Mesenchymal stem cell (in vitro differentiated cells and primary cell): ENCODE measurements at regions not wholly inside any gene's neighbourhood (a gene's known extent, or its start where the extent isn't known, plus 50 kb on each side); places are given as distances from the start of the nearest gene placed in this dataset.
"Not testable (repeated sequence)": the region's sequence is repeated elsewhere in the genome, so short reads cannot be mapped to it uniquely, and the experiment has no call there.

Experiments
- DNase-seq: peaks from one replicate; pipeline ENCODE4 v3.0.0-alpha.2; 2013
- H2AFZ ChIP-seq: one replicate; pipeline ENCODE4 v1.6.1; 2013; ENCODE audit warnings: low read depth, mild to moderate bottlenecking, control low read depth, inconsistent platforms, low read length, moderate library complexity
- H2AK5ac ChIP-seq: 2 replicates; pipeline ENCODE4 v1.6.1; 2013; ENCODE audit warnings: low read length, moderate library complexity, mild to moderate bottlenecking, inconsistent platforms; ENCODE audit not compliant: severe bottlenecking
- H2BK120ac ChIP-seq: one replicate; pipeline ENCODE4 v1.6.1; 2013; ENCODE audit warnings: low read depth, mild to moderate bottlenecking, inconsistent platforms, low read length, moderate library complexity
- H2BK12ac ChIP-seq, 2 experiments: one replicate each; pipeline ENCODE4 v1.6.1; 2013; ENCODE audit warnings: inconsistent platforms in 2 of 2, low read length in 2 of 2, mild to moderate bottlenecking in 2 of 2, moderate library complexity in 2 of 2, control low read depth in 1 of 2
- H2BK15ac ChIP-seq: one replicate; pipeline ENCODE4 v1.6.1; 2013; ENCODE audit warnings: mild to moderate bottlenecking, low read depth, inconsistent platforms; ENCODE audit not compliant: poor library complexity, severe bottlenecking
- H2BK5ac ChIP-seq: 2 replicates; pipeline ENCODE4 v1.6.1; 2013; ENCODE audit warnings: low read depth, mild to moderate bottlenecking, low read length, control low read depth, inconsistent platforms; ENCODE audit not compliant: poor library complexity, severe bottlenecking
- H3K14ac ChIP-seq, 2 experiments: one replicate each; pipeline ENCODE4 v1.6.1; 2013; ENCODE audit warnings: inconsistent platforms in 2 of 2, low read length in 2 of 2, control low read depth in 1 of 2, mild to moderate bottlenecking in 1 of 2, moderate library complexity in 1 of 2
- H3K18ac ChIP-seq, 2 experiments: one replicate each; pipeline ENCODE4 v1.6.1; 2013; ENCODE audit warnings: inconsistent platforms in 2 of 2, low read length in 2 of 2, control low read depth in 1 of 2, low read depth in 1 of 2, mild to moderate bottlenecking in 1 of 2
- H3K23ac ChIP-seq, 2 experiments: one replicate each; pipeline ENCODE4 v1.6.1; 2013; ENCODE audit warnings: inconsistent platforms in 2 of 2, low read length in 2 of 2, mild to moderate bottlenecking in 2 of 2, moderate library complexity in 2 of 2, control low read depth in 1 of 2
- H3K27ac ChIP-seq: 2 replicates; pipeline ENCODE4 v1.5.1; 2013; ENCODE audit warnings: mild to moderate bottlenecking, moderate library complexity, low read length, control low read depth, inconsistent platforms; ENCODE audit not compliant: poor library complexity, severe bottlenecking
- H3K27me3 ChIP-seq, 2 experiments: 2 replicates each; pipeline versions ENCODE4 v1.6.1 to v1.7.0; 2013; ENCODE audit warnings: low read length in 2 of 2, mild to moderate bottlenecking in 2 of 2, moderate library complexity in 2 of 2, control low read depth in 1 of 2, inconsistent platforms in 1 of 2; ENCODE audit not compliant: control insufficient read depth in 1 of 2, insufficient read depth in 1 of 2
- H3K36me3 ChIP-seq, 2 experiments: 2 replicates each; pipeline versions ENCODE4 v1.6.1 to v1.7.0; 2013; ENCODE audit warnings: low read length in 2 of 2, control low read depth in 1 of 2, inconsistent platforms in 1 of 2, low read depth in 1 of 2, mild to moderate bottlenecking in 1 of 2; ENCODE audit not compliant: insufficient read depth in 2 of 2, control insufficient read depth in 1 of 2
- H3K4ac ChIP-seq, 2 experiments: one replicate each; pipeline ENCODE4 v1.6.1; 2013; ENCODE audit warnings: inconsistent platforms in 2 of 2, low read length in 2 of 2, mild to moderate bottlenecking in 2 of 2, moderate library complexity in 2 of 2, control low read depth in 1 of 2, low read depth in 1 of 2
- H3K4me1 ChIP-seq: 2 replicates; pipeline ENCODE4 v1.6.1; 2013; ENCODE audit warnings: low read depth, low read length, control low read depth; ENCODE audit not compliant: control insufficient read depth, insufficient read depth
- H3K4me2 ChIP-seq: 2 replicates; pipeline ENCODE4 v1.6.1; 2013; ENCODE audit warnings: low read length, mild to moderate bottlenecking, inconsistent platforms; ENCODE audit not compliant: poor library complexity, severe bottlenecking
- H3K4me3 ChIP-seq, 2 experiments: 2 replicates each; pipeline versions ENCODE4 v1.5.1 to v1.7.0; 2013; ENCODE audit warnings: low read length in 2 of 2, mild to moderate bottlenecking in 2 of 2, control low read depth in 1 of 2, low read depth in 1 of 2; ENCODE audit not compliant: insufficient read depth in 1 of 2
- H3K79me1 ChIP-seq: replicated peaks from 2 replicates; pipeline ENCODE4 v1.6.1; 2013; ENCODE audit warnings: mild to moderate bottlenecking, control low read depth, low read length, inconsistent platforms; ENCODE audit not compliant: poor library complexity, severe bottlenecking
- H3K9ac ChIP-seq: 2 replicates; pipeline ENCODE4 v1.7.0; 2013; ENCODE audit warnings: mild to moderate bottlenecking, low read length, moderate library complexity
- H3K9me3 ChIP-seq: 2 replicates; pipeline ENCODE4 v1.7.0; 2013; ENCODE audit warnings: mild to moderate bottlenecking, low read length; ENCODE audit not compliant: control insufficient read depth
- H4K8ac ChIP-seq: one replicate; pipeline ENCODE4 v1.6.1; 2013; ENCODE audit warnings: inconsistent platforms, mild to moderate bottlenecking, low read length, moderate library complexity
- H4K91ac ChIP-seq: one replicate; pipeline ENCODE4 v1.6.1; 2013; ENCODE audit warnings: mild to moderate bottlenecking, low read length, inconsistent platforms
- WGBS: methylation state at CpG from one replicate; pipeline ENCODE4 v1.1.7; 2013; ENCODE audit warnings: mixed read lengths; 5-methylcytosine and 5-hydroxymethylcytosine counted together

DNA sequence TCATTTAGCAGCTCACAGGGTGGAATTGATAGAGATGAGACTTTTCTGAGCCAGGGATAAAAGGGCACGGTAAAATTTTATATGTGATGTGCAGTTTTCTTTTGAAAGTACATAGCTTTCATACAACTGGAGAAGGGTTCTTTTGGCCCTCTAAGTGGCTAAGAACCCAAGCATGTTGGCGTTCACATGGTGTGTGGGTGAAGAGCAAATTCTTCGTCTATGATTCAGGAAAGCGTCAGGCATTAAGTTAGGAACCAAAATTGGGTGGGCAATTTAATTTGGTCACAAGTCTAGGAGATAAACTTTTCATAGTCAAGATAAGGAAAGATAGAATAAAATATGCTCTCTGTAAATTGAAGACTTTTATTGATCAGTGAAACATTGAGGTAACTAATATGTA is 153.9 kb downstream of the UTRN start:
- no peaks in the 10 kb centered on the region for H3K27me3 ChIP-seq
- H3K27ac ChIP-seq = no peak overlapping the region
- H3K36me3 ChIP-seq = peaks cover 27 to 70% of the 10 kb centered on the region in 2 experiments
- no peak overlapping the region for H2BK5ac ChIP-seq
- no peak overlapping the region for H2BK120ac ChIP-seq
- H3K18ac ChIP-seq = no peak overlapping the region
- no peak overlapping the region for H2AK5ac ChIP-seq
- DNase-seq = no peak
- no peak overlapping the region for H3K4me3 ChIP-seq
- H2BK15ac ChIP-seq = no peak overlapping the region
- H3K9ac ChIP-seq = no peak overlapping the region
- H3K4me1 ChIP-seq = peaks cover 5% of the 10 kb centered on the region
- H3K14ac ChIP-seq = no peak overlapping the region
- H2AFZ ChIP-seq = no peak overlapping the region
- H3K4me2 ChIP-seq = no peak overlapping the region
- no peak overlapping the region for H4K8ac ChIP-seq
- H3K23ac ChIP-seq = no peak overlapping the region
- 95% methylated on average over 4 of the region's 4 CpGs for WGBS
- H3K9me3 ChIP-seq = peaks cover 9% of the 10 kb centered on the region
- peaks cover 12% of the 10 kb centered on the region for H3K79me1 ChIP-seq
- H4K91ac ChIP-seq = no peak overlapping the region
- H3K4ac ChIP-seq = no peak overlapping the region
- H2BK12ac ChIP-seq = no peak overlapping the region

DNA sequence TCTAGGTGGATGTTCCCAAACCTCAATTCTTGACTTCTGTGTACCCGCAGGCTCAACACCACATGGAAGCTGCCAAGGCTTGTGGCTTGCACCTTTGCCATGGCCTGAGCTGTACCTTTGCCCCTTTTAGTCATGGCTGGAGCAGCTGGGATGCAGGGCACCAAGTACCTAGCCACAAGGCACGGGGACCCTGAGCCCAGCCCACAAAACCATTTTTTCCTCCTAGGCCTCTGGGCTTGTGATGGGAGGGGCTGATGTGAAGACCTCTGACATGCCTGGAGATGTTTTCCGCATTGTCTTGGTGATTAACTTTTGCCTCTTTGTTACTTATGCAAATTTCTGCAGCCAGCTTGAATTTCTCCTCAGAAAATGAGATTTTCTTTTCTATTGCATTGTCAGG is 156.7 kb downstream of the UTRN start:
- not testable (repeated sequence) for DNase-seq, H3K79me1 ChIP-seq, H3K9ac ChIP-seq, H3K14ac ChIP-seq, H3K4me1 ChIP-seq, H2BK120ac ChIP-seq, H4K91ac ChIP-seq, H2BK15ac ChIP-seq, H4K8ac ChIP-seq, H3K9me3 ChIP-seq, H2AK5ac ChIP-seq, H2BK5ac ChIP-seq, H3K4ac ChIP-seq, H3K4me2 ChIP-seq, H3K27me3 ChIP-seq, H3K4me3 ChIP-seq, H3K27ac ChIP-seq, H3K23ac ChIP-seq, H2BK12ac ChIP-seq, H3K18ac ChIP-seq, H2AFZ ChIP-seq
- 98% methylated on average over 2 of the region's 3 CpGs for WGBS
- peaks cover 29 to 88% of the 10 kb centered on the region in 2 experiments for H3K36me3 ChIP-seq

DNA sequence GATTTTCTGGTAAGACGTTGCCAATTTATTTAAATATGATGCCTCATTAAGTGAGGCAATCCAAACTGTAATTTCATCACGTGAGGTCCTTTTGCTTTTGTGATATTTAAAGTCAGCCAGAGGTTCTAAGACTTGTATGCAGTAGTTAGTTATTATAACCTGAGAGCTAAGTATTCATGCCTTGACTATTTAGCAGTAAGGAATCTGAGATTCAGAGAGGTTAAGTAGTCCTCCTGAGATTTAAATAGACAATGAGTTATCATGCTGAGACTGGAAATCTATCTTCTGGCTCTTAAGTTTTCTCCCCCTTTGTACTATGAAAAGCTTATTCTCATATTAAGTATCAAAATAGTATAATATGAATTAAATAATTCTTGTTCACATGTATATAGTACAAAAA is 158.0 kb downstream of the UTRN start:
- no peak overlapping the region for H3K27ac ChIP-seq
- no peak overlapping the region for H3K14ac ChIP-seq
- no peak overlapping the region for H4K8ac ChIP-seq
- no peaks in the 10 kb centered on the region for H3K27me3 ChIP-seq
- no peak for DNase-seq
- H3K4me3 ChIP-seq = no peak overlapping the region
- H3K9ac ChIP-seq = no peak overlapping the region
- H3K18ac ChIP-seq = no peak overlapping the region
- WGBS = 97% methylated on average over 2 of the region's 2 CpGs
- H3K79me1 ChIP-seq = peaks cover 8% of the 10 kb centered on the region
- no peak overlapping the region for H3K23ac ChIP-seq
- H3K4me2 ChIP-seq = no peak overlapping the region
- H3K4me1 ChIP-seq = no peaks in the 10 kb centered on the region
- peaks cover 9% of the 10 kb centered on the region for H3K9me3 ChIP-seq
- no peak overlapping the region for H2BK120ac ChIP-seq
- no peak overlapping the region for H2BK15ac ChIP-seq
- no peak overlapping the region for H3K4ac ChIP-seq
- no peak overlapping the region for H2AK5ac ChIP-seq
- peaks cover 23 to 82% of the 10 kb centered on the region in 2 experiments for H3K36me3 ChIP-seq
- no peak overlapping the region for H4K91ac ChIP-seq
- no peak overlapping the region for H2AFZ ChIP-seq
- no peak overlapping the region for H2BK12ac ChIP-seq
- H2BK5ac ChIP-seq = no peak overlapping the region

DNA sequence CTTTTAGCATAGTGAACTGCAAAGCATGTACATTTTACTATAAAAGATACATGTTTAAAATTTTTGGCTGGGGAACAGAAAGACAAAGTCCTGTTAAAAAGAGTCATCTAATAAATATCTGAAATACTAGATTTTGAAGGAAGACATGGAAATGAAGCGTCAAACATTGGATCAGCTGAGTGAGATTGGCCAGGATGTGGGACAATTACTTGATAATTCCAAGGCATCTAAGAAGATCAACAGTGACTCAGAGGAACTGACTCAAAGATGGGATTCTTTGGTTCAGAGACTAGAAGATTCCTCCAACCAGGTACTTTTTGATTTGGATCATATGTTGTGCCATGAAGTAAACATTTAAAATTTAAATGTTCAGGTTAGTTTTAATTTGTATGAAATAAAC is 162.3 kb downstream of the UTRN start:
- no peak overlapping the region for H3K18ac ChIP-seq
- 80% methylated on average over 1 of the region's 1 CpG for WGBS
- no peak overlapping the region for H2BK120ac ChIP-seq
- no peak overlapping the region for H3K4me2 ChIP-seq
- H3K14ac ChIP-seq = no peak overlapping the region
- no peak overlapping the region for H4K91ac ChIP-seq
- no peak overlapping the region for H3K4me3 ChIP-seq
- peaks cover 10% of the 10 kb centered on the region for H3K79me1 ChIP-seq
- H3K23ac ChIP-seq = no peak overlapping the region
- no peak overlapping the region for H3K27ac ChIP-seq
- H3K4me1 ChIP-seq = no peaks in the 10 kb centered on the region
- H4K8ac ChIP-seq = no peak overlapping the region
- H2BK12ac ChIP-seq = no peak overlapping the region
- no peaks in the 10 kb centered on the region for H3K27me3 ChIP-seq
- DNase-seq = no peak
- H2AK5ac ChIP-seq = no peak overlapping the region
- no peak overlapping the region for H2BK15ac ChIP-seq
- H3K4ac ChIP-seq = no peak overlapping the region
- no peaks in the 10 kb centered on the region for H3K9me3 ChIP-seq
- no peak overlapping the region for H3K9ac ChIP-seq
- H3K36me3 ChIP-seq = peaks cover 11 to 73% of the 10 kb centered on the region in 2 experiments
- no peak overlapping the region for H2AFZ ChIP-seq
- H2BK5ac ChIP-seq = no peak overlapping the region
